NCI-H748 treated with DMSO at 0.1 percent for 48 hours (cell line): ENCODE measurements at regions not wholly inside any gene's neighbourhood (a gene's known extent, or its start where the extent isn't known, plus 50 kb on each side); places are given as distances from the start of the nearest gene placed in this dataset.
"Not testable (repeated sequence)": the region's sequence is repeated elsewhere in the genome, so short reads cannot be mapped to it uniquely, and the experiment has no call there.

Experiments
- DNase-seq: peaks from one replicate; lab custom pipeline; 2025; lab: John Stamatoyannopoulos, UW

DNA sequence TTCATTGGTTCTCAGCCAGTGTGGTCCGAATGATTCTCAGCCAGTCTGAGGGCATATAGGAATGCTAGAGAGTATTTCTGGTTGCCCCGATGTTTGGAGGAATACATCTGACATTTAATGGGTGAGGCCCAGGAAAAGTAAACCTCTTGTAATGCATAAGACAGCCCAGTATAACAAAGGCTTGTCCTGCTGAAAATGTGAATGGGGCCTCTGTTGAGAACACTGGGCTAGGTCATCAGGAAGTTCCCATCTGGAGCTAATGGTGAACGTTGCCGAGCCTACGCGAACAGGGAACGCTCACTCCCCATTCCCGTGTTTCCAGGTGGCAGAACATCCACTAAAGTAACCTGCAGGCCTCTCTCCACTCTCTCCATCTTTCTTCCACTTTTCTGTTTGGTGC, 132.0 kb upstream of the CLNK start:
- DNase-seq = no peak

- no peak for DNase-seq
Observed at GRCh38 chr4:10811991-10812390, 127.4 kb upstream of the CLNK start.

DNA sequence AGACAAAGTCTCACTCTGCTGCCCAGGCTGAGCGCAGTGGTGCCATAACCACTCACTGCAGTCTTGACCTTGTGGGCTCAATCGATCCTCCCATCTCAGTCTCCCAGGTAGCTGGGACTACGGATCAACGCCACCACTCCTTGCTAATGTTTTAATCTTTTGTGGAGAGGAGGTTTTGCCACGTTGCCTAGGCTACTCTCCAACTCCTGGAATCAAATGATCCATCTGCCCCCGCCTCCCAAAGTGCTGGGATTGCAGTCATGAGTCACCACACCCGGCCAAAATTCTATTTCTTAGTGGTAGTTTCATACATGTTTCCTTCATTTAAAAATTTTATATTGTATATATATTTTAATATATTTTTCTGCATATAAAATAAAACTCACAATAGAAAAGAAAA, 125.8 kb upstream of the CLNK start:
- DNase-seq = no peak

GRCh38 chr4:10809905-10810304, 125.3 kb upstream of the CLNK start:
- no peak for DNase-seq

DNA sequence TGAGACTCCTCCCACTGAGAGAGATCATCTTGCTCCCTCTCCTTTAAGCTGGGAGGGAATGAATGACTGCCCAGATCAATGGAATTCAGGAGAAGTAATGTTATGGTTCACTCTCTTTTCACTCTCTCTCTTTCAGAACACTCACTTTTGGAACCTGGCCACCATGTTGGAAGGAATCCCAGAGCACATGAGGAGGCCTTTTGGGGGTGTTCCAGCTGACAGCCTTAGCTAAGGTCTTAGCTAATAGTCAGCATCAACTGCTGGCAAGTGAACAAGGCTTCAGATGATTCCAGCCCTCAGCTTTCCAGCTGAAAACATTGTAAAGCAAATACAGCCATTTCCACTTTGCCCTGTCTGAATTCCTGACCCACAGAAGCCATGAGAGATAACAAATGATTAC, 124.0 kb upstream of the CLNK start:
- no peak for DNase-seq

DNA sequence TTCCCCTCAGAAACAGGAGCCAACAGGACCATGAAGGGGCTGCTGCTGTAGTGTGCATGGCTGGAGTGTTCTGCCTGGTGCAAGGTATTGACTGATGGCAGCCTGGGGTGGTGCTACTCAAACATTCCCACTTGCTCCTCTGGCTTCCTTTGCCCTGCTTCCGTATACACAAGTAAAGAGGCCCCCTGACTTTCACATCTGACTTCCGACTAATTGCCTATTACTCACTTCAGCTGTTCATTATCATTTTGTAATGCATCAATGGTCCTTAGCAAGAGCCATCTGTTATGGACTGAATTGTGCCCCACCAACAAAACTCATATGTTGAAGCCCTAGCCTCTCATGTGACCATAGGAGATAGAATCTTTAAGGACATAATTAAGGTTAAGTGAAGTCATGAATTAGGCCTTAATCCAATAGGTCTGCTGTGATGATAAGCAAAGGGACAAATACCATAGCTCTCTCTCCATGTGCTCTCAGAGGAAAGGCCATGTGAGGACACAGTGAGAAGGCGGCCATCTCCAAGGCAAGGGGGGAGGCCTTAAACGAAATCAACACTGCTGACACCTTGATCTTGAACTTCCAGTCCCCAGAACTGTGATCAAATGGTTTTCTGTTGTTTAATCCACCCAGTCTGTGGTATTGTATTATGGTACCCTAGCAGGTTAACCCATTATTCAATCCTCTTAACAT, 122.5 kb upstream of the CLNK start:
- no peak for DNase-seq

DNA sequence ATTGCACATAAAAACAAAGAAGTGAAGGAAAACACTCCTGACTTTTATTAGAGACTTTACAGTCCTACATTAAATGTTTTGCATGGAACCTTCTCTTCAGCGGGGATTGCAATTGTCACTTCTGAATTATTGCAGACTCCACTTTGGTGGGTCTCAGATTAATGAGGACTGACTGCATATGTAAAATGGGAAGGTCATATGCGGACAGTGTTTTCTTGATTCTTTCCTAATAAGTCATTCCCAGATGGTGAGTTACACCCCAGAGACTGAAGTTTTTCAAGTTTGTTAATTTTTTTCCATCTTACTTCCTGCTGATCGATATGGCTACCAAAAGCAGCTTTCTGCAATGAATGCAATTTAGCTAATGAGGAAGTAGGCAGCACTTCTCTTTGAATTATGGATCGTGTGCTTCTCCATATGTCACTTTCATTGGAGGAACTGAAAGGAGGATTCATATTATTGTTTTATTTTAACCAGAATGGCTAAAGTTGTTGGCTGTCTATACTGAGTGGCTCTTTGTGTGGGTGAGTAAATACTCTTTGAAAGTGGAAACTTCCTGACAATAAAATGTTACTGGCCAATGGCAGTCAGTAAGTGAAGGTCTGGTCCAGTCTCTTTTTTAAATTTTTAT, 119.3 kb upstream of the CLNK start:
- no peak for DNase-seq

- no peak for DNase-seq
Observed at GRCh38 chr4:10787365-10787764, 102.8 kb upstream of the CLNK start.

DNA sequence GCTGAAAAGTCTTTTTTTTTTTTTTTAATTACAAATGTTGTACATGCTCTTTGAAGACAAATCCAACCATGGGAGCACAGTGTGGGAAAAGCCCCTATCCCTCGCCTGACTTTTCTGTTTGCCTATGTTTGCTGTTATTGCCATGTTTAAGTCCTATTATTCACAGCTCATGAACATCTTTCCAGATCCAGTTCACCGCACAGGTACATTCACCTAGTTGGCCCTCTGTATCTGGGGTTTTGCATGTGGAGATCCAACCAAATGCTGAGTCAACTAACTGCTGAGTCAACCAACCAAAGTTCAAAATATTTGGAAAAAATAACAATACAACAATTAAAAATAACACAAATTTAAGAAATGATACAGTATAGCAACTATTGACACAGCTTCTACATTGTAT, 100.1 kb upstream of the CLNK start:
- DNase-seq = no peak

DNA sequence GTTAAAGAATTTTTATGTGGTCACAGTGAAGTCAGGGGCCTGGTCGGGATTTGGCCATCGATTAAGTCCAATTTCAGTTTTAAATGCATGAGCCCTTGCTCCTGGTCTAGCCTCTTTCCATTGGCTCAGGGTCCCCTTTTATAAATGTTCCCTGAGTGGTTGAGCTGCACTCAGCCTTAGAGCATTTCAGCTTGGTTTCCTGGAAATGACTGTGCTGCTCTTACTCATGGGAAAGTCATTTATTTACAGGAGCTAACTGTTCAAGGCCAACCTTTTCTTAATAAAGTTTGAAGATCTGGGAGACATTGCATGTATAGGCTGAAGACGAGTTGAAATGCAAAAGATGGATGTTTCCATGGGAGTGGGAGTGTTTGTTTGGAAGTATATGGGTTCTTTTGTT, 98.8 kb upstream of the CLNK start:
- no peak for DNase-seq

DNA sequence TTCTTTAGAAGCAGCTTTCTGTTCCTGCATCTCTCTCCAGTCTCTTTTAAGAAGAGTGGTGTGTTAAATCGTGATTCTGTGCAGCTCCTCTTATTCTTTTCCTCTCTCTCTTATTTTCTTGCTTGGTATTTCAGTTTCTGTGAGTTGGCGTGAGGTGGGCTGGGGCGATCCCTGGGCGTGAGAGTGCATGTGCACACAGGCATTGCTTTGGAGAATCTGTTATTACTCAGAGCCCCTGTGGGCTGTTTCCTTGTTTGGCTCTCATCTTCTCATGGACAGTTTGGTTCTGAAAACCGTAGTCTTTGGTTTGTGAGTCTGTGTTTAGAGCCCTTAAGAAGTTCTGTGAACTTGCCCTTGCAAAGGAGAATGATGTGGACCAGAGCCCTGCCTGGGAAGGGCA, 97.2 kb upstream of the CLNK start:
- DNase-seq = no peak

- DNase-seq = not testable (repeated sequence)
Observed at GRCh38 chr4:10780803-10781202, 96.2 kb upstream of the CLNK start.

- not testable (repeated sequence) for DNase-seq
Observed at GRCh38 chr4:10775132-10775531, 90.6 kb upstream of the CLNK start.

DNA sequence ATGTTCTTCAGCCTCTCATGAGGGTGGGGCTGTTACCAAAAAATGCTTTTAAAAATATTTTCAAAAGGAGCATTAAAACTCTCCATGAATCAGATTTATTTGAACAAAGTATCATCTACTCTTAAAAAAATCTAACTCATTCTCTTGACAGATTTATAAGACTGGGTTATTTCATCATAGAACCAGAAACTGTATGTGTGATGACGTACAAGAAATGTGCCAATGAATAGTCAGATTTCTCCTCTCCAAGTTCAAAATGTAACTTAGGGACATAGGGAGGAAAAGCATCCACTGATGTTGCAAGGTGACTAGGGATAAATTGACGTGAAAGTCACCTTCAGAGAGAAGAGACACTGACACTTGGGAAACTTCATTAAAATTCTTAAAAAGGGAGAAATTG, 89.1 kb upstream of the CLNK start:
- DNase-seq = no peak

- DNase-seq = peak; percentile 88
Observed at GRCh38 chr4:10773010-10773409, 88.4 kb upstream of the CLNK start.

DNA sequence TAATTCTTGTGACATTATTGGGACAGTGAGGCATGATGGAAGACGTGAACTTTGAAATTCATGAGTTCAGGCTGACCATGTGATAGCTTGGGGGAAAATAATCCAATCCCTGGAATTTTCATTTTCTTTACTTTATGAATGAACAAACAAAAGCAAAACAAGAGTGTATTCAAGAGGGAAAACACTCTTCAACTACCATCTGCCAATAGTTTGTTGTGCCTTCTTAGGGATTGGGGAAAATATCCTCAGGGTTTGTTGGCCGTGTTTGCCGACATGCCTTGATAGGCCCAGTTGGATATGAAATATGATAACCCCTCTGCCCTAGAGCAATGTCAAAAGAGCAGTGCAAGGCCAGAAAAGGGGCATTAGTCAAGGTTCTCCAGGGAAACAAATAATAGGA, 80.8 kb upstream of the CLNK start:
- no peak for DNase-seq

GRCh38 chr4:10762561-10762960, 78.0 kb upstream of the CLNK start:
- DNase-seq = no peak

DNA sequence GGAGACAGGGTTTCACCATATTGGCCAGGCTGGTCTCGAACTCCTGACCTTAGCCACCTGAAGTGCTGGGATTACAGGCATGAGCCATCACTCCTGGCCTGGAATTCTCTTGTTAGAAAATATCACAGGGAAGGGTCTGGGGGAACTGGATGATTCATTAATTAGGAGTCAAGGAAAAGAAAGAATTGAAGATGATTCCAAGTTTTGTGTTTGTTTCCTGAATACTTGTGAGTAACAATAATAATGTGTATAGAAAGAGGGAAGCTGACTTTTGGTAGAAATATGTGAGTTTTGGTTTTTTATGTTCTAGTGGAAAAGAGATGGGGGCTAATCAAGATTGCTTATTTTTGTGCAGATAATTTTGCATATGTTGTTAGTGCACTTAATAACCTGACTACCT, 77.3 kb upstream of the CLNK start:
- no peak for DNase-seq

DNA sequence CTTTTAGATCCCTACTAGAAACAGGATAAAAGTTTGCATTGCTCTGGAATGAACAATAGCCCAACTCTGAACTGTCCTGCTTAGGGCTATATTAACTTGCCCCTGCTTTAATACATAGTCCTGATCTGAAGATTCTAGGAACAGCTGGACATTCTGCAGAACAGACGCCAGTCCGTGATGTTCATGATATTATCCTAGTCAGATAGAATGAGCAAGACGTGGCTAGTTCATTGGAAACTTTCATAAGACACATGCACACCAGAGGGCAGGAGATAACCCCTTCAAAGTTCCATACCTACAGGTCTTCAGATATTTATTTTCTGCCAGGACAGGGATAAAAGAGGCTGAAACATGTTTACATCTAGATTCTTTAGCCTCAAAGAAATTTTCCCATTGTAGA, 75.5 kb upstream of the CLNK start:
- no peak for DNase-seq

- no peak for DNase-seq
Observed at GRCh38 chr4:10758906-10759305, 74.3 kb upstream of the CLNK start.

DNA sequence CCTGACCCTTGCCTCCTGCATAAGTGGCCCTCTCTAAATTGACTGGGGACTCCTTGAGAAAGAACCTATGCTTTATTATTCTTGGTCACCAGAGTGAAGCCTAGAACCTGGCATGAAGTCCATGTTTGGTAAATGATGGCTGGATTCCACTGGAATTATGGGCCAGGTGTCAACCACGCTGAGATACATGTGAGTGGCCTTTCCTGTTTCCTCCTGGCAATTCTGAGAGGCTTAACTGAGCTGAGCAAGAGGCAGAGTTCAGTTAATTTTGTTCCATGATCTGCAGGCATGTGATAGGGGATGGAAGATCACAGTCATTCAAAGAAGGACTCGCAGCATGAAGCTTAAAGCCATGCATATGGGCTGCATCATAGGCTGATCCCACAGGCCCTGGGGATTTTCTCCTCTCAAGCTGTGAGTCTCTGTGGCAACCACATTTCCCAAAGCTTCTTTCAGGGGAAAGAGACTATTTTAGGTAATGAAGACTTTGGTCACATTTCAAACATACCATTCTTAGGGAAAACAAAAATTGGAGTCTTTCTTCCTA, 69.4 kb upstream of the CLNK start:
- DNase-seq = no peak

DNA sequence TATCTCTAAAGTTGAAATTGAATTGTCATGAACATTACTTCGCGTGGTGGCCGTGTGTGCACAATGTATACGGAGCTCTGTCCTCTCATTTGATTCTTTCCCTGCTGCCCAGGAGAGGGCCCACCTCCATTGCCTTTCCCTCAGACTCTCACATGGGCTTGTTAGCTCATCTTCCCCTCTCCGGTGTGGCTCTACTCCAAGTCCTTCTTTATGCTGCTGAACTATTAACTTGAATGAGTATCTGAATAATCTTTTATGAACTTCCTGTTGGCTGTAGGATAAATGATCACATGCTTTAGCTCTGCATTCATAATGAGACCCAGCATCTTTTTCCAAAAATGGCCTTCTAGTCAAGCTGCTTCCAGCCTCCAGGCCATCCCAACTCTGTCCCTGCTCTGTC, 68.8 kb upstream of the CLNK start:
- no peak for DNase-seq

- DNase-seq = no peak
Observed at GRCh38 chr4:10750714-10751113, 66.1 kb upstream of the CLNK start.

DNA sequence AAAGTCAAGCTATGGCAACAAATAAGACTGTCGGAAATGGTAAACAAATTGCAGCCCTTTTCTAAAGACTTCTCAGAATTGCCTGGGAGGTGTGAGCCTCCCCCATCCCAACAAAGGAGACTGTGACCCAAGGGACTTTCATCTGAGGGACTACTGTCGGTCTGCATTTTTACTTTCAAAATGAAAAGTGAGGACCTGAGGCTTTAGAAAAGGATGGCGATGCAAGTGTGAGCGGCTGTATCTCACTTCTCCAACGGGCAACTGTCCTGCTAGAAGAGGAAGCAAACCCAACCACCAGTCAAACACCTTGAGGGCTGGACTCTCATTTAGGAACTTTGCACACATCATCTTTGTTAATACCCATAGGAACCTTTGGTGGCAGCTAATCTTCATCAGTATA, 62.6 kb upstream of the CLNK start:
- DNase-seq = no peak
